Stimulated activated CD4-positive, alpha-beta T cell treated with anti-CD3 and anti-CD28 coated beads, Interleukin-4, amount 100 ng/mL, for 4 hours (primary cell): ENCODE measurements at regions not wholly inside any gene's neighbourhood (a gene's known extent, or its start where the extent isn't known, plus 50 kb on each side); places are given as distances from the start of the nearest gene placed in this dataset.
A peak's percentile ranks its signal among the peaks of the same experiment; 100 is the strongest.

Experiments used
- DNase-seq, 2 experiments: peaks; one replicate each; pipeline ENCODE4 v3.0.0-alpha.2; 2020

- DNase-seq, result no peak
Measured at GRCh38 chr20:24097506-24098245, 109.1 kb upstream of the GGTLC1 start.

GRCh38 chr20:24096864-24097450 lies 108.4 kb upstream of the GGTLC1 start:
- no peak for DNase-seq

GRCh38 chr20:24096264-24096663 lies 107.7 kb upstream of the GGTLC1 start:
- DNase-seq, result no peak

GRCh38 chr20:24095756-24096155 lies 107.2 kb upstream of the GGTLC1 start:
- no peak for DNase-seq

- no peak for DNase-seq
Measured at GRCh38 chr20:24095303-24095702, 106.7 kb upstream of the GGTLC1 start.

- DNase-seq, result no peak
Measured at GRCh38 chr20:24089576-24089975, 101.0 kb upstream of the GGTLC1 start.

- DNase-seq, result no peak
Measured at GRCh38 chr20:24086121-24086520, 97.5 kb upstream of the GGTLC1 start.

DNA sequence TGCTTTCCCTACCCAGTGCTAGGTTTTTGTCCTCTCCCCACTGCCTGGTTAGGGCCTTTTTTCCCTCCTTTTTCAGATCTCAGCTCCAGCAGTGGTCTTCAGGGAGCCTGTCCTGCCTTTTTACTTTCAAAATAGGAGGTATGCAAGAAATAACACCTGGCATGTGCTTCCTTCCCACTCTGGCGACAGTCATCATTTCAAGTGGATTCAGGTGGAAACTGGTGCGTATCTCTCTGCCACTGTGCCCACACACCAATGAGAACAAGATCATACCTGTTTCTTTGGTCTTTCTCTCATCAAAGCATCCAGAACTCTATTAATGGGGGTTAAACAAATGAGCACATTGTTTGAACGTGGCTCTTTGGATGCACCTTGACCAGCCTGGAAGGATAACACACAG lies 95.7 kb upstream of the GGTLC1 start:
- no peak for DNase-seq

DNA sequence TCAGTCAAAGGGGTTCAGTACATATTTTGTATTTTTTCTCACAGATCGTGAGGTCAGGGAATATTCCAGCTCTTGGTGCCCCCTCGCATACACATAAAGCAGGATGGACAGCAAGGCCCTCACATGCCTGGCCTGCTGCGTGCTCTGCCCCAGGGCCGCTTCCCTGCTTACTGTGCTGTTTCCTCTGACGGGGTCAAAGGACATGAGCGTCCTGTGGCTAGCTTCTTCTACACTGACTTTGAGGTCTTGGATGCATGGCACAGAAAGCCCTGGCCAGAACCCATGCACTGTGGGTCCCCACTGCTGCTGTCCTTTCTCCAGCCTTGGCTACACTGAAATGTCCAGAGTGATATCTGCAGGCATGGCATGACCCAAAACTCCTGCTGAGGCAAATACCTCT lies 92.5 kb upstream of the GGTLC1 start:
- no peak for DNase-seq

GRCh38 chr20:24079661-24080412 lies 91.3 kb upstream of the GGTLC1 start:
- DNase-seq, result no peak

DNA sequence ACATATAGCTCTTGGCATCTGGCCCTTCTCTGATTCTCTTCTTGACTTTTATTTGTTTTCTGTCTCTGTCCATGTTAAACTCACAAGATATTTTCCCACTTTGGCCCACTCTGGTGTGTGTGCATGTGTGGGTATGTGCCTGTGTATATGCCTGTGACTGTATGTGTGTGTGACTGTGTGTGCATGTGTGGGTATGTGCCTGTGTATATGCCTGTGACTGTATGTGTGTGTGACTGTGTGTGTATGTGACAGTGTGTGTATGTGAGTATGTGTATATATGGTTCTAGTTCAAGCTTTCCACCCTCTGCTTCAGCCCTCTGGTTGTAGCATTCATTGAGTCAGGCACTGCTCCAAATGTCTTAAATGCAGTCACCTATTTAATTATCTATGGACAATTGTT lies 88.6 kb upstream of the GGTLC1 start:
- no peak for DNase-seq

- DNase-seq, result no peak
Measured at GRCh38 chr20:24070679-24071078, 82.1 kb upstream of the GGTLC1 start.

DNA sequence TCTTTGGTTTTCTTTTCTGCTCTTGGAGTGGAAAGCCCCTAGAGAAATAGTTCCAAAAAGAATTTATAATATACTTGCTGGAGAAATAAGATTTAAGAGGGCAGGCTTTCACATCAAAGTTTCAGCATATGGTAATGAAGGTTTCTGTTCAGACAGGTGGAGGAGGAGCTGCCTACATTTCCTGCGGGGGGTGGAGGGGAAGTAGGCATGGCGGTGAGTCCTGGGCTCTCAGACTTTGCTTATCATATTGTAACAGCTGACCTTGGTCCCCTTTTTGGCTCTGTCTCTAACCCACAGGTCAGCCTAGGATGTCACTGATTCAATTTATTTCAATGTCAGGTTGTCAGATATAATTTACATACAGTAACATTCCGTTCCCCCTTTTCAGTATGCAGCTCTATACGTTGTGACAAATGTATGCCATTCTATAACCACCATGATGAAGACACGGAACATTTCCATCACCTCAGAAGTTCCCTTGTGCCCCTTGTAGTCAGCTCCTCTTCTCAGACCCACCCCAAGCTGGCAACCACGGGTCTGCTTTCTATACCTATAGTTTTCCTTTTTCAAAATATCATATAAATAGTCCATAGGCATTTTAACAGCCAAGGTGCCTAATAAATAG lies 77.6 kb upstream of the GGTLC1 start:
- peak in 1 of 2 experiments; percentile 31 for DNase-seq

DNA sequence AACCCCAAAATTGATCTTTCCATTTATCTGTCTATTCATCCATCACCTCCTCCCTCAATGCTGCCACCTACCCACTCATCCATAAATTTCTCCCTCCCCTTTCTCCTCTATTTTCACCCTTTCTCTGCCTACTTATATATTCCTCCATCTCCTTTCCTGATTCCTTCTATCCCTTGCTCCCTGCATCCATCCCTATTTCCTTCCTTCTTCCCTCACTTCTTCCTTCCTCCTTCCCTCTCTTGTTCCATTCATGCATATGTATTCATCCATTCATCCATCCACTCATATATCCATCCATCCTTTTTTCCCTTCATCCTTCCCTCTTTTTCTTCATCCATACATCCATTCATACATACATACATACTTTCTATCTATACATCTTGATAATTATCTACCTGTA lies 76.3 kb upstream of the GGTLC1 start:
- no peak for DNase-seq

GRCh38 chr20:24064092-24064491 lies 75.5 kb upstream of the GGTLC1 start:
- no peak for DNase-seq

- DNase-seq, result no peak
Measured at GRCh38 chr20:24063100-24063499, 74.5 kb upstream of the GGTLC1 start.

DNA sequence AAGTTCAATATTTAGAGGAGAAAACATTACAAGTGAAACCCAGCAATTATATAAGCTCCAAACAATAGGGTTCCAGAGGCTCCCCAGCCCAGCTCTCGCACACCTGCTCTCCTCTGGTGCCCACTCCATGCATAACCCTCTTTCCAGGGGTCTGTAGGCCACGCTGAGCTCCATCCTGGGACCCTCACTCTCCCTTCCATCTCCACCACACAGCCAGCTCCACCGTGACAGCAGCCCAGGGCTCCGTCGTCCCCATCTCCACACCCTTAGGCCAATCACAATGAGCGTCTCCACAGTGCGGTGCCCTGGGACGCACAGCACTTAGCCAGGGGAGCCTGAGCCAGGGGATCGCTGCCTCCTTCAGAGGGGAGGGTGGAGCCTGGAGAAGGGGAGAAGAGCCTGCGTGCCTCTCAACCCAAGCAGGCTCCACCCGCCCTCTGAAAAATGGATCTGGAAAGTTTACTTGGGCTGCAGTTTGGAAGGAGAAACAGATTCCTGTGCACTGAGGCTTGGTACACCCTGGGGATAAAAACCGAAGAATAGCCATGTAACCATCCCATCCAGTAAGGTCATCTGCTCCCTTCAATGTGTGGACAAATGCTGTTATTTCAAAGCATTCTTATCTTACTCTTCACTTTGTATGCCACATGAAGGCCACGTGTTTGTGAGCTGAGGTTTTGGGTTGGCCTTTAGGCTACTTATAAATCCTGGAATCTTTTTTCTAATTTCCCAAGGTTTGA lies 72.4 kb upstream of the GGTLC1 start:
- no peak for DNase-seq

GRCh38 chr20:24059174-24059573 lies 70.6 kb upstream of the GGTLC1 start:
- DNase-seq, result no peak

- DNase-seq, result no peak
Measured at GRCh38 chr20:24056491-24056890, 67.9 kb upstream of the GGTLC1 start.

GRCh38 chr20:24052599-24053275 lies 64.2 kb upstream of the GGTLC1 start:
- no peak for DNase-seq

- no peak for DNase-seq
Measured at GRCh38 chr20:24051160-24051559, 62.6 kb upstream of the GGTLC1 start.

DNA sequence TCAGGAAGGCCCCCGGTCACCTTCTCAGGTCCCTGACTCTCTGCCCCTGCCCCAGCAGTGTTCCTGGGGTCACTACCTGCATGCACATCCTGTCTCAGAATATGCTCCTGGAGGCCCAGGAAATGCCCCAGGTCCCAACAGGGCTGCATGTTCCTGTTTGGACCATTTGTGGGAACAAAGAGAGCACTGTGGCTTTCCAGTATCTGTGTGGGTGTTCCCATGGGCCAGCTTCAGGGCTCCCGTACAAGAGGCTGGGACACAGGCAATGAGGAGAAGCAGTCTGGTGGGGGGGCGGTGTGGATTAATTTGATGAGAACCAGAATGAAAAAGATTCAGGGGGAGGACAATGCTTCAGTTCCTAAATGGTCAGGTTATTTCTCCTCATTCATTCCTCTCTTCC lies 61.5 kb upstream of the GGTLC1 start:
- no peak for DNase-seq
